Hindlimb muscle (tissue), 1 donor: ENCODE measurements at regions not wholly inside any gene's neighbourhood (a gene's known extent, or its start where the extent isn't known, plus 50 kb on each side); places are given as distances from the start of the nearest gene placed in this dataset.

Experiments
- DNase-seq: peaks from one replicate; pipeline ENCODE4 v3.0.0-alpha.2; 2013

- DNase-seq, result no peak
Observed at GRCh38 chr11:10923882-10924281, 66.0 kb upstream of the ZBED5 start.

GRCh38 chr11:10922892-10923291, 65.0 kb upstream of the ZBED5 start:
- DNase-seq, result no peak

DNA sequence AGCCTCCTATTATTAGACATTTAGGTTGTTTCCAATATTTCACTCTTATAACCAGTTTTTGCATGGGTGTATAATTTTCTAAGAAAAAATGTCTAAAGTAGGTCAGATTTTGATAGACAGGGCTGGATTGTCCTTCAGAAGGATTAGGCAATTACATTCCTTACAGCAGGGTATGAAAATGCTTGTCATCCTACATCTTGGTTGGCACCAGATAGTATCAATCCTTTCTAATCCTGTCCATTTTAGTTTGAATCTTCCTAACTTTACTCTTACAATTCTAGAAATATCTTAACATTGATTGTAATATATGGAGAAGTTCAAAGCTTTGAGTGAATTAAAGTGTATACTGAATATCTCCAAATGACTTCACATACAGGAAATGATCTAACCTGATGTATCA, 63.0 kb upstream of the ZBED5 start:
- no peak for DNase-seq

- no peak for DNase-seq
Observed at GRCh38 chr11:10920205-10920604, 62.4 kb upstream of the ZBED5 start.

DNA sequence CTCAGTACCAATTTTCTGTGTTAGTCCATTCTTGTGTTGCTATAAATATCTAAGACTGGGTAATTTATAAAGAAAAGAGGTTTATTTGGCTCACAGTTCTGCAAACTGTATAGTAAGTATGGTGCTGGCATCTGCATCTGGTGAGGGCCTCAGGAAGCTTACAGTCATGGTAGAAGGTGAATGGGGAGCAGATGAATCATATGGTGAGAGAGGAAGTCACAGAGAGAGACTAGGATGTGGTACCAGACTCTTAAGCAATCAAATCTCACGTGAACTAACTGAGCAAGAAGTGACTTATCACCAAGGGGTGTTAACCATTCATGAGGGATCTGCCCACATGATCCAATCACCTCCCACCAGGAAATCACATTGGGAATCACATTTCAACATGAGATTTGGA, 60.8 kb upstream of the ZBED5 start:
- DNase-seq, result no peak

DNA sequence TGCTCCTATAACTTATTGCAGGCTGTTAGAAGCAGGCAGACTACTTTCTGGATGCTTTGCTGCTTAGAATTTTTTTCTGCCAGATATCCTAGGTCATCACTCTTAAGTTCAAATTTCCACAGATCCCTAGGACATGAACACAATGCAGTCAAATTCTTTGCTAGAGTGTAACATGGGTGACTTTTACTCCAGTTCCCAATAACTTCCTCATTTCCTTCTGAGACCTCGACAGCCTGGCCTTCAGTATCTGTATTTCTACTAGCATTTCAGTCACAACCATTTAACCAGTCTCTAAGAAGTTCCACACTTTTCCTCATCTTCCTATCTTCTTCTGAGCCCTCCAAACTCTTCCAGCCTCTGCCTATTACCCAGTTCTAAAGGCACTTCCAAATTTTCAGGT, 60.4 kb upstream of the ZBED5 start:
- no peak for DNase-seq

DNA sequence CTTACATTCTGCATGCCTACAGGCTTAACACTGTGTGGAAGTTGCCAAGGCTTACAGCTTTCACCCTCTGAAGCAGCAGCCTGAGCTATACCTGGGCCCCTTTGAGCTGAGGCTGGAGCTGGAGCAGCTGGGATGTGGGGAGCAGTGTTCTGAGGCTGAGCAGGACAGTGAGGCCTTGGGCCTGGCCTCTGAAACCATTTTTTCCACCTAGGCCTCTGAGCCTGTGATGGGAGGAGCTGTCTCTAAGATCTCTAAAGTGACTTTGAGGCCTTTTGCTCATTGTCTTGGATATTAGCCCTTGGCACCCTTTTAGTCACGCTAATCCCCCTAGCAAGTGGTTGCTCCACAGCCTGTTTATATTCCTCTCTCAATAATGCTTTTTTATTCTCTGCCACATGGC, 59.9 kb upstream of the ZBED5 start:
- no peak for DNase-seq

GRCh38 chr11:10916665-10917064, 58.8 kb upstream of the ZBED5 start:
- DNase-seq, result no peak

GRCh38 chr11:10914050-10914449, 56.2 kb upstream of the ZBED5 start:
- DNase-seq, result no peak

GRCh38 chr11:10913075-10913474, 55.2 kb upstream of the ZBED5 start:
- no peak for DNase-seq

DNA sequence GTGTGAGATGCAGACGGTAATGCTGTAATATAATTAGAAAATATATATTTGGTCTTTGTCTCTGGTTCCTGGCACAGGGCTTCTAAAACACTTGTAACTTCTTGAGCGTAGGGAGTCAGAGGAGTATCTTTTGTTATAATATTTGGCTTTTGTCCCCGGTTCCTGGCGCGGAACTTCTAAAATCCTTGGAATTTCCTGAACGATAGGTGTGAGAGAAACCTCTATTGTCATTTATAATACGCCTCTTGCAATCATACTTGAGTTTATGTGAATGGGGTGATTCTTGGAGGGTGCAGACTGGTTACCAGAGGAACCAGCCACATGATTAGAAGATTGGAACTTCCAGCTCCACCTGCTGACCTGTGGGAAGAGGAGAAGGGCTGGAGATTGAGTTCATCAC, 54.1 kb upstream of the ZBED5 start:
- DNase-seq, result no peak

GRCh38 chr11:10909141-10909883, 51.5 kb upstream of the ZBED5 start:
- no peak for DNase-seq

DNA sequence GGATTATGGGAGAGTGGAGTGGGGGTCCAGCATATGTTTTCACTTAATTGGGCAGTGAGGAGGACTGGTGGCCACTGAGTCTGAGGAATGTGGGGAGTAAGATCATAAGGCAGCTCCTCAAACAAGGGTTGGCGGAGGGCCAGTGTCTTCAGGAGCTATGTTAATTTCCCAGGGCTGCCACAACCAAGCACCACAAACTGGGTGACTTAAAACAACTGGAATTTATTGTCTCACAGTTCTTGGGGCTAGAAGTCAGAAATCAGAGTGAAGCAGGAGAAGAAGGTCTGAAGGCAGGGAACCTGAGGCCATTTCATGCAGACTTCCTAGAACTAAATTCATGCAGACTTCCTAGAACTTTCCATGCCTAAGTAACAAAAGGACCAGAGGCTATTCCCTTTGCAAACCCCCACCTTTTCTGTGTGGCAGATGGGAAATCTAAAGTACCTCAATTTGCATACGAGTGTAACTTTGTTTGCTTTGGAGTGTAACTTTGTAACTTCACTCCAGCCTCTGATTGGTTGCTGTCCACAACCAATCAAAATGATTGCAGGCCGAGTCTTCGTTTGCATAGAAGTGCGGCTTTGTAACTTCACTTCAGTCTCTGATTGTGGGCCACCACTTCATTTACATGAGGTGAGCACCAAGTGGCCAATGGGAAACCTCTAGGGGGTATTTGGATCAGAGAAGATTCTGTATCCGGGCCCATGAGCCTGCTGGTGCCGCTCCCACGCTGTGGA, 50.5 kb upstream of the ZBED5 start:
- no peak for DNase-seq
